ENCODE measurements at regions not wholly inside any gene's neighbourhood (a gene's known extent, or its start where the extent isn't known, plus 50 kb on each side); places are given as distances from the start of the nearest gene placed in this dataset.

GRCh38 chr2:18503376-18504228 is 56.9 kb downstream of the RDH14 start:
- DNase-seq: no peak

GRCh38 chr2:18502142-18502541 is 58.3 kb downstream of the RDH14 start:
- no peak for DNase-seq

GRCh38 chr2:18501729-18502128 is 58.7 kb downstream of the RDH14 start:
- no peak for DNase-seq

- DNase-seq: no peak
These were observed 59.3 kb downstream of the RDH14 start for GRCh38 chr2:18501156-18501555.

- DNase-seq: no peak
These were observed 60.1 kb downstream of the RDH14 start for GRCh38 chr2:18500333-18500732.

GRCh38 chr2:18498531-18498930 is 61.9 kb downstream of the RDH14 start:
- no peak for DNase-seq

GRCh38 chr2:18496516-18496915 is 63.9 kb downstream of the RDH14 start:
- DNase-seq: no peak

- no peak for DNase-seq
These were observed 65.4 kb downstream of the RDH14 start for GRCh38 chr2:18495058-18495457.

GRCh38 chr2:18492721-18493120 is 67.7 kb downstream of the RDH14 start:
- no peak for DNase-seq

GRCh38 chr2:18491577-18491976 is 68.9 kb downstream of the RDH14 start:
- DNase-seq: no peak

- DNase-seq: no peak
These were observed 69.6 kb downstream of the RDH14 start for GRCh38 chr2:18490901-18491300.

- no peak for DNase-seq
These were observed 73.1 kb downstream of the RDH14 start for GRCh38 chr2:18487106-18487913.

- no peak for DNase-seq
These were observed 75.8 kb downstream of the RDH14 start for GRCh38 chr2:18484625-18485024.

- no peak for DNase-seq
These were observed 76.6 kb downstream of the RDH14 start for GRCh38 chr2:18483896-18484295.

GRCh38 chr2:18482666-18483065 is 77.8 kb downstream of the RDH14 start:
- DNase-seq: no peak

- DNase-seq: no peak
These were observed 80.5 kb downstream of the RDH14 start for GRCh38 chr2:18479947-18480369.

GRCh38 chr2:18477293-18477692 is 83.2 kb downstream of the RDH14 start:
- no peak for DNase-seq

- DNase-seq: no peak
These were observed 84.0 kb downstream of the RDH14 start for GRCh38 chr2:18476484-18476883.

GRCh38 chr2:18475884-18476283 is 84.6 kb downstream of the RDH14 start:
- DNase-seq: no peak

- no peak for DNase-seq
These were observed 85.8 kb downstream of the RDH14 start for GRCh38 chr2:18474700-18475099.

- DNase-seq: no peak
These were observed 86.9 kb downstream of the RDH14 start for GRCh38 chr2:18473241-18474181.

GRCh38 chr2:18467749-18468360 is 92.6 kb downstream of the RDH14 start:
- no peak for DNase-seq

Data from stimulated activated CD4-positive, alpha-beta T cell treated with anti-CD3 and anti-CD28 coated beads, Interleukin-1b, Interleukin-23, amount 100 ng/mL, for 48 hours (primary cell).